H1 (cell line): ENCODE measurements at regions not wholly inside any gene's neighbourhood (a gene's known extent, or its start where the extent isn't known, plus 50 kb on each side); places are given as distances from the start of the nearest gene placed in this dataset.

Experiments used
- ASH2L ChIP-seq: fragments of 200-600, 300-600 bp; sonication (generic); IDR thresholded peaks from one replicate; pipeline ENCODE4 v1.7.1; 2017; ENCODE audit warnings: low read length
- ATF2 ChIP-seq: IDR thresholded peaks from 2 replicates; pipeline ENCODE4 v1.6.1; 2012; ENCODE audit warnings: low read length, inconsistent platforms
- CBX5 ChIP-seq: fragments of 300-800, 300-1000 bp; sonication (generic); IDR thresholded peaks from 2 replicates; pipeline ENCODE4 v1.7.1; 2016; ENCODE audit warnings: antibody characterized with exemption, low read length, low read depth
- POU5F1 ChIP-seq: IDR thresholded peaks from 2 replicates; pipeline ENCODE4 v1.6.1; 2011; ENCODE audit warnings: low read depth, mild to moderate bottlenecking, low read length, moderate library complexity

DNA sequence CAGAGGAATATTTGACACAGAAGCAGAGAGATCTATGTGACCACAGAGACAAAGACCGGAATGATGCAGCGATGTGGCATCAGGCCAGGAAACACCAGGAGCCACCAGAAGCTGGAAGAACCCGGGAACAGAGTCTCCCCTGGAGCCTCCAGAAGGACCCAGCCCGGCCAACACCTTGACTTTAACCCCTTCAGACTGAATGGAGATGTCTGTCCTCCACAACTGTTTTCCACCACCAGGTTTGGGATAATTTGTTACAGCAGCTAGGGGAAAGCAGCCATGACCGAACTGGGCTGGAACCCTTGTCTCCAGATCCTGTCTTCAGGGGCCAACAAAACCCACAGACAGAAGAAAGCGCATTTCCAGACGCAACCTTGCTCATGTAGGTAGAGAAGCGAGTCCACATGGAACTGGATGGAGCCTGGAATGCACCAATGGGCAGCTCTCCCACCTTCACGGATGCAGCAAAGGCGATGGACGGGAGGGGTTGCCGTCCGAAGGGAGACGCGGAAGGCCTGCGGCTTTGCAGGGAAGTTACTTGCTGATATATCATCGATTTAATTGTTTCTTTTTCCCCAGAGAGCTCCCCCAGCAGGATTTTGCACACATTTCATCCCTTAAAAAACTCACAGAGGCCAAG, 396.6 kb downstream of the NPHP4 start (continued):
- TF ChIP-seq ATF2 (no peak), POU5F1 (no peak), ASH2L (no peak), CBX5 (no peak)
